Panc1 (cell line): ENCODE measurements at regions not wholly inside any gene's neighbourhood (a gene's known extent, or its start where the extent isn't known, plus 50 kb on each side); places are given as distances from the start of the nearest gene placed in this dataset.

Source experiments
- ATAC-seq: fragments of 200-7000 bp; cut with Tn5 transposase; 2 replicates; pipeline ENCODE4 v1.9.1; 2020; ENCODE audit warnings: mild to moderate bottlenecking, moderate library complexity
- BruUV-seq: library from RNA; stranded (reverse); fragments of 400-500 nt; replicated peaks from 2 replicates; lab custom pipeline; 2021; lab: Mats Ljungman, UMichigan
- CTCF ChIA-PET: fragments of 300-600 bp; sonication (Branson Sonifier 250); formaldehyde crosslinking; loops from one replicate; lab custom pipeline; 2022; ENCODE audit warnings: antibody characterized with exemption; lab: Charles Lee
- POLR2A ChIA-PET: fragments of 300-600 bp; sonication (Branson Sonifier 250); formaldehyde crosslinking; loops from one replicate; lab custom pipeline; 2022; ENCODE audit warnings: antibody characterized with exemption; lab: Charles Lee
- DNase-seq: peaks from one replicate; pipeline ENCODE4 v3.0.0-alpha.2; 2010; ENCODE audit warnings: low read depth, low spot score
- H3K27ac ChIP-seq: 2 replicates; pipeline ENCODE4 v1.5.1; 2011; ENCODE audit warnings: mild to moderate bottlenecking, low read length, inconsistent platforms
- H3K27me3 ChIP-seq: fragments of 200-500 bp; sonication (Bioruptor generic); 2 replicates; pipeline ENCODE4 v1.6.0; 2014; ENCODE audit warnings: low read length, inconsistent platforms; ENCODE audit not compliant: control insufficient read depth, insufficient read depth
- H3K36me3 ChIP-seq: fragments of 200-500 bp; sonication (Bioruptor generic); 2 replicates; pipeline ENCODE4 v1.5.1; 2014; ENCODE audit warnings: inconsistent platforms, mild to moderate bottlenecking, low read length, moderate library complexity; ENCODE audit not compliant: control insufficient read depth, insufficient read depth
- H3K4me1 ChIP-seq: 2 replicates; pipeline ENCODE4 v1.5.1; 2011; ENCODE audit warnings: inconsistent platforms, mild to moderate bottlenecking, low read length, moderate library complexity; ENCODE audit not compliant: control insufficient read depth, insufficient read depth
- H3K4me3 ChIP-seq, 2 experiments: 2 replicates each; pipeline ENCODE4 v1.5.1; 2011 to 2012; ENCODE audit warnings: low read depth in 2 of 2, low read length in 2 of 2, mild to moderate bottlenecking in 2 of 2, inconsistent platforms in 1 of 2, moderate library complexity in 1 of 2
- H3K9me3 ChIP-seq: fragments of 200-500 bp; sonication (Bioruptor generic); 2 replicates; pipeline ENCODE4 v1.5.1; 2014; ENCODE audit warnings: low read depth, mild to moderate bottlenecking, inconsistent platforms, low read length, moderate library complexity; ENCODE audit not compliant: control insufficient read depth, insufficient read depth
- POLR2AphosphoS5 ChIP-seq: IDR thresholded peaks from 2 replicates; pipeline ENCODE4 v1.6.1; 2012; ENCODE audit warnings: mild to moderate bottlenecking, low read depth, low read length, moderate library complexity
- SIN3A ChIP-seq: IDR thresholded peaks from 2 replicates; pipeline ENCODE4 v1.6.1; 2012; ENCODE audit warnings: low read depth, mild to moderate bottlenecking, low read length, moderate library complexity, borderline replicate concordance; ENCODE audit not compliant: insufficient read depth
- TCF7L2 ChIP-seq: IDR thresholded peaks from 2 replicates; pipeline ENCODE4 v1.6.1; 2011; ENCODE audit warnings: mild to moderate bottlenecking, low read depth, low read length, inconsistent platforms
- in situ Hi-C: cut with HindIII; loops from 2 replicates; pipeline ENCODE4 v1.10.0; 2016; ENCODE audit warnings: low sequenced_read_pairs, low pct_unique_long_range_greater_than_20kb
- intact Hi-C: fragments of 100-400 bp; cut with micrococcal nuclease; formaldehyde crosslinking; loops from one replicate; pipeline ENCODE4 v1.10.0; 2022; ENCODE audit not compliant: unreplicated experiment
- TF ChIP-seq, protein P1 (sequence below), 2 experiments: IDR thresholded peaks; 2 replicates each; pipeline ENCODE4 v1.6.1; 2011 to 2012; ENCODE audit warnings: low read depth in 2 of 2, control low read depth in 1 of 2, low read length in 1 of 2, mild to moderate bottlenecking in 1 of 2, moderate library complexity in 1 of 2; ENCODE audit not compliant: insufficient read depth in 1 of 2
- TF ChIP-seq, protein P2 (sequence below): fragments of 450-650 bp; IDR thresholded peaks from 2 replicates; pipeline ENCODE4 v1.5.1; 2017; ENCODE audit warnings: mild to moderate bottlenecking

DNA sequence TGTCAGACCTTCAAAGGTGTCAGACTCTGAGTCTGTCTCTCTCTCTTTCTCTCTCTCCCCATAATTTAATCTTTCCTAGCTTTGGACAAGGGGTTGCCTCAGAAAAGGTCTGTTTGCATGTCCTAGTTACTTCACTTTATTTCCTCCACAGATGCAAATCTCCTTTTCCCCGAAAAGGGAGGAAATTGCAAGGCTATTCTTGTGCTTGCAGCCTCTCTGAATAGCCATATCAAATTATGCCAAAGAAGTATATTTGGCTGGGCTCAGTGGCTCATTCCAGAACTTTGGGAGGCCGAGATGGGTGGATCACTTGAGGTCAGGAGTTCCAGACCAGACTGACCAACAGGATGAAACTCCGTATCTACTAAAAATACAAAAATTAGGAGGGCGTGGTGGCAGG, 145.6 kb upstream of the GATB start:
- H3K27ac ChIP-seq = no peak overlapping the region
- intact Hi-C loops = no loop called here
- DNase-seq = no peak
- no peaks in the 10 kb centered on the region for H3K27me3 ChIP-seq
- no peaks in the 10 kb centered on the region for H3K4me1 ChIP-seq
- H3K4me3 ChIP-seq = no peak overlapping the region
- in situ Hi-C loops = no loop called here
- no peaks in the 10 kb centered on the region for H3K36me3 ChIP-seq
- no peak for ATAC-seq
- ChIA-PET POLR2A (no interaction called here), CTCF (no interaction called here)
- no TSS peak for BruUV-seq
- TF ChIP-seq SIN3A (no peak), POLR2AphosphoS5 (no peak), TCF7L2 (no peak)
- TF ChIP-seq, protein P1, sequence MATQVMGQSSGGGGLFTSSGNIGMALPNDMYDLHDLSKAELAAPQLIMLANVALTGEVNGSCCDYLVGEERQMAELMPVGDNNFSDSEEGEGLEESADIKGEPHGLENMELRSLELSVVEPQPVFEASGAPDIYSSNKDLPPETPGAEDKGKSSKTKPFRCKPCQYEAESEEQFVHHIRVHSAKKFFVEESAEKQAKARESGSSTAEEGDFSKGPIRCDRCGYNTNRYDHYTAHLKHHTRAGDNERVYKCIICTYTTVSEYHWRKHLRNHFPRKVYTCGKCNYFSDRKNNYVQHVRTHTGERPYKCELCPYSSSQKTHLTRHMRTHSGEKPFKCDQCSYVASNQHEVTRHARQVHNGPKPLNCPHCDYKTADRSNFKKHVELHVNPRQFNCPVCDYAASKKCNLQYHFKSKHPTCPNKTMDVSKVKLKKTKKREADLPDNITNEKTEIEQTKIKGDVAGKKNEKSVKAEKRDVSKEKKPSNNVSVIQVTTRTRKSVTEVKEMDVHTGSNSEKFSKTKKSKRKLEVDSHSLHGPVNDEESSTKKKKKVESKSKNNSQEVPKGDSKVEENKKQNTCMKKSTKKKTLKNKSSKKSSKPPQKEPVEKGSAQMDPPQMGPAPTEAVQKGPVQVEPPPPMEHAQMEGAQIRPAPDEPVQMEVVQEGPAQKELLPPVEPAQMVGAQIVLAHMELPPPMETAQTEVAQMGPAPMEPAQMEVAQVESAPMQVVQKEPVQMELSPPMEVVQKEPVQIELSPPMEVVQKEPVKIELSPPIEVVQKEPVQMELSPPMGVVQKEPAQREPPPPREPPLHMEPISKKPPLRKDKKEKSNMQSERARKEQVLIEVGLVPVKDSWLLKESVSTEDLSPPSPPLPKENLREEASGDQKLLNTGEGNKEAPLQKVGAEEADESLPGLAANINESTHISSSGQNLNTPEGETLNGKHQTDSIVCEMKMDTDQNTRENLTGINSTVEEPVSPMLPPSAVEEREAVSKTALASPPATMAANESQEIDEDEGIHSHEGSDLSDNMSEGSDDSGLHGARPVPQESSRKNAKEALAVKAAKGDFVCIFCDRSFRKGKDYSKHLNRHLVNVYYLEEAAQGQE (IDR thresholded peaks at IDR 0.05; ENCODE audit: insufficient read depth in 1 of 2, low read depth in 2 of 2, low read length in 1 of 2) = no peak
- TF ChIP-seq, protein P2, sequence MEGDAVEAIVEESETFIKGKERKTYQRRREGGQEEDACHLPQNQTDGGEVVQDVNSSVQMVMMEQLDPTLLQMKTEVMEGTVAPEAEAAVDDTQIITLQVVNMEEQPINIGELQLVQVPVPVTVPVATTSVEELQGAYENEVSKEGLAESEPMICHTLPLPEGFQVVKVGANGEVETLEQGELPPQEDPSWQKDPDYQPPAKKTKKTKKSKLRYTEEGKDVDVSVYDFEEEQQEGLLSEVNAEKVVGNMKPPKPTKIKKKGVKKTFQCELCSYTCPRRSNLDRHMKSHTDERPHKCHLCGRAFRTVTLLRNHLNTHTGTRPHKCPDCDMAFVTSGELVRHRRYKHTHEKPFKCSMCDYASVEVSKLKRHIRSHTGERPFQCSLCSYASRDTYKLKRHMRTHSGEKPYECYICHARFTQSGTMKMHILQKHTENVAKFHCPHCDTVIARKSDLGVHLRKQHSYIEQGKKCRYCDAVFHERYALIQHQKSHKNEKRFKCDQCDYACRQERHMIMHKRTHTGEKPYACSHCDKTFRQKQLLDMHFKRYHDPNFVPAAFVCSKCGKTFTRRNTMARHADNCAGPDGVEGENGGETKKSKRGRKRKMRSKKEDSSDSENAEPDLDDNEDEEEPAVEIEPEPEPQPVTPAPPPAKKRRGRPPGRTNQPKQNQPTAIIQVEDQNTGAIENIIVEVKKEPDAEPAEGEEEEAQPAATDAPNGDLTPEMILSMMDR = no peak
- no peaks in the 10 kb centered on the region for H3K9me3 ChIP-seq

DNA sequence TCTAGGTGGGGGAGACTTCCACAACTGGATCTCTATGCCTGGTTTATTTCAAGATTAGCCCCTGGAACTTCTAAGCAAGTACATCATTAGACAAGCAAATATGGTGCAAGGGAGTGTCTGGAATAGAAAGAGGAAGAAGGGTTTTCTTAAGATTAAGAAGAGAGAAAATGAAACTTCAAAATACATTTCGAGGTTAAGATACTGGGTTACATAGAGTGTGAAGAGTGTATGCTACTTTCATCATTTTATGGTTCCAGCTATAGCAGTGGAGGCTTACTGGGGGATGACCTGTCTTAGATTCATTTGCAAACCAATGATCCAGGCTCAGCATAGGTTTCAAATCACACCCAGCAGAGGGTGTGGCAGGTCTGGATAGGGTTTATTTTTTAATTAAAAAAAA, 144.4 kb upstream of the GATB start:
- TF ChIP-seq, protein P1 (IDR thresholded peaks at IDR 0.05; ENCODE audit: insufficient read depth in 1 of 2, low read depth in 2 of 2, low read length in 1 of 2) = no peak
- TF ChIP-seq, protein P2 = no peak
- TF ChIP-seq POLR2AphosphoS5 (no peak), SIN3A (no peak), TCF7L2 (no peak)
- ATAC-seq (no peak), DNase-seq (no peak)
- intact Hi-C loops = no loop called here
- BruUV-seq = no TSS peak
- H3K36me3 ChIP-seq = no peaks in the 10 kb centered on the region
- no peaks in the 10 kb centered on the region for H3K27me3 ChIP-seq
- H3K4me3 ChIP-seq = no peak overlapping the region
- H3K27ac ChIP-seq = no peak overlapping the region
- no peaks in the 10 kb centered on the region for H3K4me1 ChIP-seq
- ChIA-PET CTCF (no interaction called here), POLR2A (no interaction called here)
- H3K9me3 ChIP-seq = no peaks in the 10 kb centered on the region
- in situ Hi-C loops = no loop called here
